Bronchial epithelial cell (primary cell): ENCODE measurements at regions not wholly inside any gene's neighbourhood (a gene's known extent, or its start where the extent isn't known, plus 50 kb on each side); places are given as distances from the start of the nearest gene placed in this dataset.
A peak's percentile ranks its signal among the peaks of the same experiment; 100 is the strongest.

Experiments
- DNase-seq: peaks from one replicate; pipeline ENCODE4 v3.0.0-alpha.2; 2010; ENCODE audit warnings: low read depth
- FAIRE-seq: peaks from 2 replicates; lab custom pipeline; 2011; peaks lifted over from hg19 to GRCh38; lab: Jason Lieb, UNC
- H3K27me3 ChIP-seq: 2 replicates; pipeline ENCODE4 v1.5.1; 2011; ENCODE audit warnings: low read length; ENCODE audit not compliant: control insufficient read depth, insufficient read depth
- H3K36me3 ChIP-seq: 2 replicates; pipeline ENCODE4 v1.5.1; 2011; ENCODE audit warnings: low read length; ENCODE audit not compliant: control insufficient read depth, insufficient read depth
- H3K4me3 ChIP-seq: 2 replicates; pipeline ENCODE4 v1.5.1; 2011; ENCODE audit warnings: mild to moderate bottlenecking, low read depth, low read length, control low read depth
- TF ChIP-seq, protein P1 (sequence below): IDR thresholded peaks from 2 replicates; pipeline ENCODE4 v1.5.1; 2011; ENCODE audit warnings: mild to moderate bottlenecking, moderate library complexity, low read length, control low read depth, inconsistent platforms; ENCODE audit not compliant: insufficient read depth, severe bottlenecking

DNA sequence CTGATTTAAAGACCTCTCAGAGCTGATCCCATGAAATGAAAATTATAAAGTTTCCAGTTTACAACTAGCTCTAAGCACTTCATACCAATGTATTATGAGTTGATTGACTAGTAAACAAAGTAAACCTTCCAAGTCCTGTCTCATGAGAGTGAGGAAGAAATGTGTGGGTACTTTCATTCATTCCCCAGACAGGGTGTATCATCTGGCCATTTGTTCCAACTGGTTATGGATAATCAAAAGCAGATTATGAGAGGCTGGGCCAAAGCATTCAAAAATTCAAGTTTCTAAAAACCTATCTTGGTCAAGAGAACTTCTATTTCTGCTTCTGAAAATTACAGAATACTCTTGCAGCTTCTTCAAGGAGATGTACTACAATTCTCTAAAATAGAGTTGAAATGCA, 193.3 kb upstream of the RASGEF1B start:
- H3K27me3 ChIP-seq = no peaks in the 10 kb centered on the region
- DNase-seq (no peak), FAIRE-seq (no peak)
- H3K36me3 ChIP-seq = no peaks in the 10 kb centered on the region
- TF ChIP-seq, protein P1, sequence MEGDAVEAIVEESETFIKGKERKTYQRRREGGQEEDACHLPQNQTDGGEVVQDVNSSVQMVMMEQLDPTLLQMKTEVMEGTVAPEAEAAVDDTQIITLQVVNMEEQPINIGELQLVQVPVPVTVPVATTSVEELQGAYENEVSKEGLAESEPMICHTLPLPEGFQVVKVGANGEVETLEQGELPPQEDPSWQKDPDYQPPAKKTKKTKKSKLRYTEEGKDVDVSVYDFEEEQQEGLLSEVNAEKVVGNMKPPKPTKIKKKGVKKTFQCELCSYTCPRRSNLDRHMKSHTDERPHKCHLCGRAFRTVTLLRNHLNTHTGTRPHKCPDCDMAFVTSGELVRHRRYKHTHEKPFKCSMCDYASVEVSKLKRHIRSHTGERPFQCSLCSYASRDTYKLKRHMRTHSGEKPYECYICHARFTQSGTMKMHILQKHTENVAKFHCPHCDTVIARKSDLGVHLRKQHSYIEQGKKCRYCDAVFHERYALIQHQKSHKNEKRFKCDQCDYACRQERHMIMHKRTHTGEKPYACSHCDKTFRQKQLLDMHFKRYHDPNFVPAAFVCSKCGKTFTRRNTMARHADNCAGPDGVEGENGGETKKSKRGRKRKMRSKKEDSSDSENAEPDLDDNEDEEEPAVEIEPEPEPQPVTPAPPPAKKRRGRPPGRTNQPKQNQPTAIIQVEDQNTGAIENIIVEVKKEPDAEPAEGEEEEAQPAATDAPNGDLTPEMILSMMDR = no peak
- no peak overlapping the region for H3K4me3 ChIP-seq

DNA sequence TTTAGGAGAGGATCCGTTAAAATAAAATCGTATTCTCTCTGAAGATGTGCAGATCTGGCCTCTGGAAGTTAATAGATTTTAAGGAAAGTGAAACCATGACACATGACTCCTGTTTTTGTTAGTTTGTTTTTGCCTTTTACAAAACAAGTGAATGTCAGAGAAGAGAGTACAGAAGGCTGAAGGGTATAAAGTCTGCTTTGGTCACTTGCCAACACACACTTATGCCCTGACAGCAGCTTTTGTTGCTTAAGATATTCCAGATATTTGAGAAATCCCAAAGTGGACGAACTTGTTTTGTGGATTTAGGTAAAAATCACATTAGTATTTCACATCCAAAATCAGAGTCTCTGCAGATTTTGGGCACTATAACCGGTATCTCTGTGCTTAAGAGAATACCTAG, 192.4 kb upstream of the RASGEF1B start:
- H3K27me3 ChIP-seq = no peaks in the 10 kb centered on the region
- H3K4me3 ChIP-seq = no peak overlapping the region
- FAIRE-seq = no peak
- H3K36me3 ChIP-seq = no peaks in the 10 kb centered on the region
- peak; percentile 17 for DNase-seq
- TF ChIP-seq, protein P1 = no peak

DNA sequence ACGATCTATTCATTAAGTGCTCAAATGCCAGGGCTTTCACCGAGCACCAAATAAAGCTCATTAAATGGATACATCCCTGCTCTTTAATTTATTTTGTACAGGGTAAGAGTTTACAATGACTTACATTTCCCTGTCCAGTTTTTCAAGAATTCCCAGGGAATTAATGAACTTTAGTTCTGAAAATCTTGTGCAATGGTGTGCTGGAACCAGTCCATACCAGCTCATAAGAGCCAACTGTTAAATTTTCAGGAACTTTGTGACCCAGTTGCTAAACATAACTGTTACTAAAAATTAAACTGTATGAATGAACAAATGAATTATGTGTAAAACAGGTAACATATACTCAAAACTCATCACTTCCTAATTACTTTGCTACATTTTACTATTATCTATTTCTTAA, 191.7 kb upstream of the RASGEF1B start:
- DNase-seq (no peak), FAIRE-seq (no peak)
- Histone ChIP-seq H3K27me3 (no peaks in the 10 kb centered on the region), H3K4me3 (no peak overlapping the region), H3K36me3 (no peaks in the 10 kb centered on the region)
- TF ChIP-seq, protein P1 = no peak

DNA sequence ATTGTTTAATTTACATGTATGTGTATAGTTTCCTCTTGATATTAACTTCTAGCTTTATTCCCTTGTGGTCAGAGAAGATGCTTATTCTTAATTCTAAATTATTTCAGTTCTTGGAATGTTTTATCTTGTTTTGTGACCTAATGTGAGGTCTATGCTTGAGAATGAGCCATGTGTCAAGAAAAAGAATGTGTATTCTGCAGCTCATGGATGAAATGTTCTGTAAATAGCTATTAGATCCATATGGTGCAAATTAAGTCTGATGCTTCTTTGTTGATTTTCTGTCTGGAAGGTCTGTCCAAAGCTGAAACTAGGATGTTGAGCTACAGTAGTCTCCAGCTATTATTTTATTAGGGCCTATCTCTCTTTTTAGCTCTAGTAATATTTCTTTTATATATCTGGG, 187.3 kb upstream of the RASGEF1B start:
- FAIRE-seq = no peak
- TF ChIP-seq, protein P1 = no peak
- DNase-seq = no peak

DNA sequence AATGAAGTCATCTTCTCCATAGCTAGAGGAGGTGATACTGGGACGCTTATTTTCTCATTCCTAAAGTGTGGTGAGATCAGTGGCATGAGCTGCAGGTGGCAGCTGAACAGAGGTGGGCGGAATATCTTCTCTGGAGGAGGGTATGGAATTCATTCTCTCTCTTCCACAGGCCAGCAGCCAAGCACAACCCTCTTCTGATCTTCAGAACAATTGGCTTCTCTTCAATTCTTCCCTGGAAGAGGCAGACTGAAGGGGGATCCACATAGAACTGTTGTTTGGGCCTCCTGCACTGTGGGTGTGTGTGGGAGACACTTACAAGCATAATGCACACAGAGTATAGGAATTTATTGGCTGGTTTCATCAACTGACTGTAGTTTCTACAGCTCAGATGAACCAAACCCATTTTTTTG, 180.4 kb upstream of the RASGEF1B start:
- Histone ChIP-seq H3K36me3 (no peaks in the 10 kb centered on the region), H3K27me3 (no peaks in the 10 kb centered on the region), H3K4me3 (no peak overlapping the region)
- DNase-seq (no peak), FAIRE-seq (no peak)
- TF ChIP-seq, protein P1 = no peak

More for the DNA sequence above, 187.3 kb upstream of the RASGEF1B start:
- Histone ChIP-seq H3K4me3 (no peak overlapping the region), H3K27me3 (no peaks in the 10 kb centered on the region), H3K36me3 (no peaks in the 10 kb centered on the region)

DNA sequence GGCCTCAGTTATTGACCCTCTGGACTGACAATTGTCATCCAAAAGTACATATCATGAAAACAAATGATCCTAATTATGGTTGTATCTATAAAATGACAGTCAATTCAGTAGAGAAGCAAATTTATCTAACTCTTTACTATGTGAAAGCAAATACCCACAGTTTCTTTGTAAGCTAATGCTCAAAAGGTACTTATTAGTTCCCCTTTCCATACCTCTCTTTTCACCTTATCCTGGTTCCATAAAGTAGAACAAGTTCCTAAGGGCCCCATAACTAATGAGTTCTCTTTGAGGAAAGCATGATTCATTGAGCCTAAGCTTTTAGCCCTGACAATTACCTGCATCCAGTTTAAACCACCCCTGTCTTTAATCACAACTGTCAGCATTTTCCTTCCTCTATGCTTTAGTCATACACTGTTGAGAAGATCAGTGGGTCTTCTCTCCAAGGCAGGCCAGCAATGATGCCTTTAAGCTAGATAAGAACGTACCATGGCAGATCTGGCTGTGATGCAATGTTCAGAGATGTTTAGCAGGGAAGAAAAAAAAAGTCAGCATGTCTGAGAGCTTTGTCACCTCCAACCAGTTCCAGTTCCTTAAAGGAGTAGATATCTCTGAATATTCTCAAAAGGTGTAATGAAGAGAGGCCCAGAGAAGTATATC, 179.7 kb upstream of the RASGEF1B start:
- DNase-seq (peak; percentile 61), FAIRE-seq (peak; percentile 87)
- Histone ChIP-seq H3K4me3 (no peak overlapping the region), H3K27me3 (no peaks in the 10 kb centered on the region), H3K36me3 (no peaks in the 10 kb centered on the region)
- TF ChIP-seq, protein P1 = no peak
